GM21576 (cell line): ENCODE measurements at regions not wholly inside any gene's neighbourhood (a gene's known extent, or its start where the extent isn't known, plus 50 kb on each side); places are given as distances from the start of the nearest gene placed in this dataset.
"Not testable (repeated sequence)": the region's sequence is repeated elsewhere in the genome, so short reads cannot be mapped to it uniquely, and the experiment has no call there.

ENCODE experiments used
- ATAC-seq: cut with Tn5 transposase; IDR thresholded peaks from one replicate; pipeline ENCODE4 v1.9.1; 2021; ENCODE audit warnings: mild to moderate bottlenecking, moderate library complexity; ENCODE audit not compliant: unreplicated experiment

GRCh38 chr7:121745856-121746255, 127.1 kb upstream of the PTPRZ1 start:
- ATAC-seq, result no peak

GRCh38 chr7:121744877-121745276, 128.1 kb upstream of the PTPRZ1 start:
- ATAC-seq, result no peak

- ATAC-seq, result no peak
Measured at GRCh38 chr7:121744319-121744718, 128.6 kb upstream of the PTPRZ1 start.

- ATAC-seq, result no peak
Measured at GRCh38 chr7:121741896-121742295, 131.1 kb upstream of the PTPRZ1 start.

GRCh38 chr7:121739465-121739864, 133.5 kb upstream of the PTPRZ1 start:
- ATAC-seq, result no peak

GRCh38 chr7:121730869-121731268, 142.1 kb upstream of the PTPRZ1 start:
- ATAC-seq, result no peak

GRCh38 chr7:121714559-121715303, 158.2 kb upstream of the PTPRZ1 start:
- ATAC-seq, result no peak

- ATAC-seq, result not testable (repeated sequence)
Measured at GRCh38 chr7:121712961-121713360, 160.0 kb upstream of the PTPRZ1 start.

- ATAC-seq, result no peak
Measured at GRCh38 chr7:121697731-121698316, 175.1 kb upstream of the PTPRZ1 start.

- no peak for ATAC-seq
Measured at GRCh38 chr7:121696954-121697353, 176.0 kb upstream of the PTPRZ1 start.

GRCh38 chr7:121689749-121690148, 183.2 kb upstream of the PTPRZ1 start:
- ATAC-seq, result no peak

- ATAC-seq, result no peak
Measured at GRCh38 chr7:121681700-121682099, 191.3 kb upstream of the PTPRZ1 start.

GRCh38 chr7:121676168-121676567, 196.8 kb upstream of the PTPRZ1 start:
- no peak for ATAC-seq

- not testable (repeated sequence) for ATAC-seq
Measured at GRCh38 chr7:121674455-121674854, 198.5 kb upstream of the PTPRZ1 start.

- ATAC-seq, result no peak
Measured at GRCh38 chr7:121669144-121669543, 203.8 kb upstream of the PTPRZ1 start.

- ATAC-seq, result no peak
Measured at GRCh38 chr7:121666306-121666705, 206.7 kb upstream of the PTPRZ1 start.

GRCh38 chr7:121643320-121643719, 229.6 kb upstream of the PTPRZ1 start:
- ATAC-seq, result no peak

GRCh38 chr7:121639705-121640104, 233.3 kb upstream of the PTPRZ1 start:
- ATAC-seq, result no peak

- ATAC-seq, result no peak
Measured at GRCh38 chr7:121638286-121638685, 234.7 kb upstream of the PTPRZ1 start.

GRCh38 chr7:121634356-121634755, 238.2 kb upstream of the FAM3C start:
- no peak for ATAC-seq

- no peak for ATAC-seq
Measured at GRCh38 chr7:121633186-121633585, 237.1 kb upstream of the FAM3C start.

- no peak for ATAC-seq
Measured at GRCh38 chr7:121624958-121625357, 228.8 kb upstream of the FAM3C start.
